Ishikawa (cell line): ENCODE measurements at regions not wholly inside any gene's neighbourhood (a gene's known extent, or its start where the extent isn't known, plus 50 kb on each side); places are given as distances from the start of the nearest gene placed in this dataset.

Experiments used
- FOXM1 ChIP-seq: IDR thresholded peaks from 2 replicates; pipeline ENCODE4 v1.6.1; 2012; ENCODE audit warnings: low read depth, borderline replicate concordance
- RAD21 ChIP-seq: IDR thresholded peaks from 2 replicates; pipeline ENCODE4 v1.6.1; 2012; ENCODE audit warnings: low read depth
- TCF12 ChIP-seq: IDR thresholded peaks from 2 replicates; pipeline ENCODE4 v1.6.1; 2012; ENCODE audit warnings: low read depth
- TF ChIP-seq, protein P1 (sequence below): IDR thresholded peaks from 2 replicates; pipeline ENCODE4 v1.6.1; 2012; ENCODE audit warnings: low read depth, mild to moderate bottlenecking
- TF ChIP-seq, protein P2 (sequence below): IDR thresholded peaks from 2 replicates; pipeline ENCODE4 v1.6.1; 2012

DNA sequence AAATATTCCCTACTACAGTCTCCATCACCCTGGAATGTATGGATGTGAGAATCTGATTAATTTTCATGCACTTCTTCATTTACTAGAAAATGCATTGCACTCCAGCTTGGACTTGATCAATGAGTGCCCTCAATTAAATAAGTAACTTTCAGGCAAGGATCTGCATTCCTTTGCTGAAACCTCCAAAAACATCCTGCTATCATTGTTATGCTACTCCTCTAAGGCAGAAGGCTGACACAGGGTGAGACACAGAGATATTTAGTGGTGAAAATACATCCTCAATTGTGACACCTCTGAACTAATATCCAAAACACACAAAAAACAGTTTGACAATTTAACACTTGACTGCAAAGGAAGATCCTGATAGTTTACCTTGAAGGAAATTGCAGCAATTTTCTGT, 57.9 kb upstream of the CDH12 start:
- TF ChIP-seq FOXM1 (no peak), RAD21 (no peak), TCF12 (no peak)
- TF ChIP-seq, protein P1, sequence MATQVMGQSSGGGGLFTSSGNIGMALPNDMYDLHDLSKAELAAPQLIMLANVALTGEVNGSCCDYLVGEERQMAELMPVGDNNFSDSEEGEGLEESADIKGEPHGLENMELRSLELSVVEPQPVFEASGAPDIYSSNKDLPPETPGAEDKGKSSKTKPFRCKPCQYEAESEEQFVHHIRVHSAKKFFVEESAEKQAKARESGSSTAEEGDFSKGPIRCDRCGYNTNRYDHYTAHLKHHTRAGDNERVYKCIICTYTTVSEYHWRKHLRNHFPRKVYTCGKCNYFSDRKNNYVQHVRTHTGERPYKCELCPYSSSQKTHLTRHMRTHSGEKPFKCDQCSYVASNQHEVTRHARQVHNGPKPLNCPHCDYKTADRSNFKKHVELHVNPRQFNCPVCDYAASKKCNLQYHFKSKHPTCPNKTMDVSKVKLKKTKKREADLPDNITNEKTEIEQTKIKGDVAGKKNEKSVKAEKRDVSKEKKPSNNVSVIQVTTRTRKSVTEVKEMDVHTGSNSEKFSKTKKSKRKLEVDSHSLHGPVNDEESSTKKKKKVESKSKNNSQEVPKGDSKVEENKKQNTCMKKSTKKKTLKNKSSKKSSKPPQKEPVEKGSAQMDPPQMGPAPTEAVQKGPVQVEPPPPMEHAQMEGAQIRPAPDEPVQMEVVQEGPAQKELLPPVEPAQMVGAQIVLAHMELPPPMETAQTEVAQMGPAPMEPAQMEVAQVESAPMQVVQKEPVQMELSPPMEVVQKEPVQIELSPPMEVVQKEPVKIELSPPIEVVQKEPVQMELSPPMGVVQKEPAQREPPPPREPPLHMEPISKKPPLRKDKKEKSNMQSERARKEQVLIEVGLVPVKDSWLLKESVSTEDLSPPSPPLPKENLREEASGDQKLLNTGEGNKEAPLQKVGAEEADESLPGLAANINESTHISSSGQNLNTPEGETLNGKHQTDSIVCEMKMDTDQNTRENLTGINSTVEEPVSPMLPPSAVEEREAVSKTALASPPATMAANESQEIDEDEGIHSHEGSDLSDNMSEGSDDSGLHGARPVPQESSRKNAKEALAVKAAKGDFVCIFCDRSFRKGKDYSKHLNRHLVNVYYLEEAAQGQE = no peak
- TF ChIP-seq, protein P2, sequence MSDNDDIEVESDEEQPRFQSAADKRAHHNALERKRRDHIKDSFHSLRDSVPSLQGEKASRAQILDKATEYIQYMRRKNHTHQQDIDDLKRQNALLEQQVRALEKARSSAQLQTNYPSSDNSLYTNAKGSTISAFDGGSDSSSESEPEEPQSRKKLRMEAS = no peak
